GM21576 (cell line): ENCODE measurements at regions not wholly inside any gene's neighbourhood (a gene's known extent, or its start where the extent isn't known, plus 50 kb on each side); places are given as distances from the start of the nearest gene placed in this dataset.
"Not testable (repeated sequence)": the region's sequence is repeated elsewhere in the genome, so short reads cannot be mapped to it uniquely, and the experiment has no call there.

Experiments
- ATAC-seq: cut with Tn5 transposase; IDR thresholded peaks from one replicate; pipeline ENCODE4 v1.9.1; 2021; ENCODE audit warnings: mild to moderate bottlenecking, moderate library complexity; ENCODE audit not compliant: unreplicated experiment

GRCh38 chr6:27549241-27549598, 76.3 kb upstream of the ZNF184 start:
- not testable (repeated sequence) for ATAC-seq

- no peak for ATAC-seq
Observed at GRCh38 chr6:27547157-27548075, 74.5 kb upstream of the ZNF184 start.

- ATAC-seq = no peak
Observed at GRCh38 chr6:27546522-27546921, 73.6 kb upstream of the ZNF184 start.

GRCh38 chr6:27545271-27546046, 72.6 kb upstream of the ZNF184 start:
- ATAC-seq = peak; percentile 59

- ATAC-seq = no peak
Observed at GRCh38 chr6:27544612-27545260, 71.8 kb upstream of the ZNF184 start.

GRCh38 chr6:27544135-27544534, 71.2 kb upstream of the ZNF184 start:
- not testable (repeated sequence) for ATAC-seq

GRCh38 chr6:27542485-27542884, 69.6 kb upstream of the ZNF184 start:
- no peak for ATAC-seq

- no peak for ATAC-seq
Observed at GRCh38 chr6:27541933-27542297, 69.0 kb upstream of the ZNF184 start.

- ATAC-seq = no peak
Observed at GRCh38 chr6:27541212-27541932, 68.5 kb upstream of the ZNF184 start.

GRCh38 chr6:27539551-27539950, 66.6 kb upstream of the ZNF184 start:
- ATAC-seq = no peak

- ATAC-seq = no peak
Observed at GRCh38 chr6:27532820-27533538, 60.1 kb upstream of the ZNF184 start.

GRCh38 chr6:27531772-27532459, 59.0 kb upstream of the ZNF184 start:
- ATAC-seq = no peak

GRCh38 chr6:27529796-27530195, 56.9 kb upstream of the ZNF184 start:
- not testable (repeated sequence) for ATAC-seq

- no peak for ATAC-seq
Observed at GRCh38 chr6:27528714-27529113, 55.8 kb upstream of the ZNF184 start.
